Erythroblast (primary cell): ENCODE measurements at regions not wholly inside any gene's neighbourhood (a gene's known extent, or its start where the extent isn't known, plus 50 kb on each side); places are given as distances from the start of the nearest gene placed in this dataset.

Source experiments
- GATA1 ChIP-seq: IDR thresholded peaks from 2 replicates; pipeline ENCODE4 v1.6.1; 2011; ENCODE audit warnings: low read depth, mild to moderate bottlenecking, control low read depth, low read length, moderate library complexity
- POLR2A ChIP-seq: IDR thresholded peaks from 2 replicates; pipeline ENCODE4 v1.6.1; 2011; ENCODE audit warnings: mild to moderate bottlenecking, low read length

DNA sequence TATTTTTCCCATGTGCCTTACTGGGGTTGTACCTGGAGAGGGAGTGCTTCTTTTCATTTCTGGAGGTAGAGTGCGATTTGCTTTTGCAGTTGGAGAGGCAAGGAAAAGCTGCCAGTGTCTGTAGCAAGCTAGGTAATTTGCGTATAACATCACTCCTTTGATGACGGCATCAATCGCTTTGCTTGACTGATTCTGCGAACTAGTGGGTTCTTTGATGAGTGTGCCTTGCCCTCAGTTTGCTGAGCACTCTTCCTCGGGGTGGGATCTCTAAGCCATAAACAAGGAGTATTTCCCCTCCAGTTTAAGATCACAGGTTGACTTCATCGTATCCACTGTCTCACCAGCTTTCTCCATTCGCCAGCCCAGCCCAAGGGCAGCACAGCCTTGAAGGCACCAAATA lies 344.5 kb downstream of the KCNRG start:
- TF ChIP-seq POLR2A = no peak
- TF ChIP-seq GATA1 = no peak
